Caco-2 (cell line): ENCODE measurements at regions not wholly inside any gene's neighbourhood (a gene's known extent, or its start where the extent isn't known, plus 50 kb on each side); places are given as distances from the start of the nearest gene placed in this dataset.

ENCODE experiments used
- BruUV-seq: library from RNA; stranded (reverse); fragments of 400-500 nt; replicated peaks from 2 replicates; lab custom pipeline; 2021; lab: Mats Ljungman, UMichigan
- CTCF ChIA-PET: fragments of 300-600 bp; sonication (Branson Sonifier 250); formaldehyde crosslinking; loops from one replicate; lab custom pipeline; 2022; ENCODE audit warnings: antibody characterized with exemption; lab: Charles Lee
- POLR2A ChIA-PET: fragments of 300-600 bp; sonication (Branson Sonifier 250); formaldehyde crosslinking; loops from one replicate; lab custom pipeline; 2022; ENCODE audit warnings: antibody characterized with exemption; lab: Charles Lee
- DNase-seq, 2 experiments: peaks; one replicate each; pipeline versions ENCODE4 v3.0.0 to v3.0.0-alpha.2; 2020 to 2022
- H3K27me3 ChIP-seq: replicated peaks from 2 replicates; pipeline ENCODE4 v1.6.0; 2011; ENCODE audit warnings: low read length; ENCODE audit not compliant: control insufficient read depth, insufficient read depth
- H3K36me3 ChIP-seq: 2 replicates; pipeline ENCODE4 v1.5.1; 2011; ENCODE audit warnings: low read length; ENCODE audit not compliant: control insufficient read depth, insufficient read depth
- H3K4me1 ChIP-seq: fragments of 250-450 bp; sonication (Bioruptor Pico); 2 replicates; pipeline ENCODE4 v1.5.1; 2020; ENCODE audit warnings: mild to moderate bottlenecking
- H3K4me3 ChIP-seq: 2 replicates; pipeline ENCODE4 v1.5.1; 2011; ENCODE audit warnings: low read depth, mild to moderate bottlenecking, control low read depth, low read length
- H3K9me3 ChIP-seq: fragments of 250-450 bp; sonication (Bioruptor Pico); 2 replicates; pipeline ENCODE4 v1.5.1; 2020; ENCODE audit warnings: mild to moderate bottlenecking, moderate library complexity
- H3K27ac Mint-ChIP-seq: one replicate; pipeline ENCODE4 v1.8.0; 2022; ENCODE audit warnings: mixed read lengths; ENCODE audit not compliant: unreplicated experiment
- H3K27me3 Mint-ChIP-seq: one replicate; pipeline ENCODE4 v1.8.0; 2022; ENCODE audit warnings: mixed read lengths; ENCODE audit not compliant: insufficient read depth, unreplicated experiment
- H3K36me3 Mint-ChIP-seq: one replicate; pipeline ENCODE4 v1.8.0; 2022; ENCODE audit warnings: mild to moderate bottlenecking, mixed read lengths; ENCODE audit not compliant: insufficient read depth, unreplicated experiment
- H3K4me1 Mint-ChIP-seq: one replicate; pipeline ENCODE4 v1.8.0; 2022; ENCODE audit warnings: low read depth, mixed read lengths; ENCODE audit not compliant: unreplicated experiment
- H3K4me3 Mint-ChIP-seq: one replicate; pipeline ENCODE4 v1.8.0; 2022; ENCODE audit warnings: mild to moderate bottlenecking, moderate library complexity, mixed read lengths; ENCODE audit not compliant: unreplicated experiment
- H3K9me3 Mint-ChIP-seq: one replicate; pipeline ENCODE4 v1.8.0; 2022; ENCODE audit warnings: mixed read lengths; ENCODE audit not compliant: unreplicated experiment
- intact Hi-C: fragments of 100-400 bp; cut with micrococcal nuclease; formaldehyde crosslinking; loops from one replicate; pipeline ENCODE4 v1.10.0; 2022; ENCODE audit not compliant: unreplicated experiment
- TF ChIP-seq, protein P1 (sequence below), 2 experiments: fragments of 200-600 bp in 1 of 2; IDR thresholded peaks; 1 replicate in 1 of 2; 2 replicates in 1 of 2; pipeline versions ENCODE4 v1.5.1 to v1.8.0; 2011 to 2022; ENCODE audit warnings: antibody characterized with exemption in 1 of 2, control low read depth in 1 of 2, inconsistent platforms in 1 of 2, low read depth in 1 of 2, low read length in 1 of 2, mild to moderate bottlenecking in 1 of 2, moderate library complexity in 1 of 2; ENCODE audit not compliant: insufficient read depth in 1 of 2, severe bottlenecking in 1 of 2, unreplicated experiment in 1 of 2

DNA sequence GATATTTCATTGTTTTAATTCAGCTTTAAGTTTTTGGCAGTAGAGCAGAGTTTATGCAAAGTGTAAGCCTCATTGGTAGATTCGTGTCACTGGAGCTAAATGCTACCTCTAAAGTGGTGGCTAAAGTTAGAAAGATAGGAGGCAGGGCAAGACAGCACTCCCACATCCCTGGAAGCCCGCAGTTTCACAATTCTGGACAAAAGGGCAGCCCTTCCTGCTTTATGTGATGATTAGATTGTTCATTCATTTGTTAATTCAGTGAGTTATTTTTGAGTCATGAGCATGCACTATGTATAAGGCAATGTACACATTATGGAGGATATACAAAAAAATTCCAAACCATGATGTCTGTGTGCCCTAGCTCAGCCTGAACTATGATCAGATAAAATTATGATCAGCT lies 52.1 kb upstream of the EIF3M start:
- Mint-ChIP-seq H3K27ac (no peak overlapping the region), H3K27me3 (peaks cover 2% of the 10 kb centered on the region), H3K4me1 (no peaks in the 10 kb centered on the region), H3K36me3 (no peaks in the 10 kb centered on the region), H3K4me3 (no peak overlapping the region), H3K9me3 (no peaks in the 10 kb centered on the region)
- BruUV-seq, result no TSS peak
- TF ChIP-seq, protein P1, sequence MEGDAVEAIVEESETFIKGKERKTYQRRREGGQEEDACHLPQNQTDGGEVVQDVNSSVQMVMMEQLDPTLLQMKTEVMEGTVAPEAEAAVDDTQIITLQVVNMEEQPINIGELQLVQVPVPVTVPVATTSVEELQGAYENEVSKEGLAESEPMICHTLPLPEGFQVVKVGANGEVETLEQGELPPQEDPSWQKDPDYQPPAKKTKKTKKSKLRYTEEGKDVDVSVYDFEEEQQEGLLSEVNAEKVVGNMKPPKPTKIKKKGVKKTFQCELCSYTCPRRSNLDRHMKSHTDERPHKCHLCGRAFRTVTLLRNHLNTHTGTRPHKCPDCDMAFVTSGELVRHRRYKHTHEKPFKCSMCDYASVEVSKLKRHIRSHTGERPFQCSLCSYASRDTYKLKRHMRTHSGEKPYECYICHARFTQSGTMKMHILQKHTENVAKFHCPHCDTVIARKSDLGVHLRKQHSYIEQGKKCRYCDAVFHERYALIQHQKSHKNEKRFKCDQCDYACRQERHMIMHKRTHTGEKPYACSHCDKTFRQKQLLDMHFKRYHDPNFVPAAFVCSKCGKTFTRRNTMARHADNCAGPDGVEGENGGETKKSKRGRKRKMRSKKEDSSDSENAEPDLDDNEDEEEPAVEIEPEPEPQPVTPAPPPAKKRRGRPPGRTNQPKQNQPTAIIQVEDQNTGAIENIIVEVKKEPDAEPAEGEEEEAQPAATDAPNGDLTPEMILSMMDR (IDR thresholded peaks at IDR 0.05; ENCODE audit: insufficient read depth in 1 of 2, low read depth in 1 of 2, low read length in 1 of 2, severe bottlenecking in 1 of 2, unreplicated experiment in 1 of 2), result no peak
- intact Hi-C loops, result no loop called here
- Histone ChIP-seq H3K36me3 (no peaks in the 10 kb centered on the region), H3K9me3 (no peaks in the 10 kb centered on the region), H3K27me3 (no peaks in the 10 kb centered on the region), H3K4me3 (no peak overlapping the region), H3K4me1 (no peaks in the 10 kb centered on the region)
- no peak for DNase-seq
- POLR2A ChIA-PET, result no interaction called here
- CTCF ChIA-PET, result no interaction called here

DNA sequence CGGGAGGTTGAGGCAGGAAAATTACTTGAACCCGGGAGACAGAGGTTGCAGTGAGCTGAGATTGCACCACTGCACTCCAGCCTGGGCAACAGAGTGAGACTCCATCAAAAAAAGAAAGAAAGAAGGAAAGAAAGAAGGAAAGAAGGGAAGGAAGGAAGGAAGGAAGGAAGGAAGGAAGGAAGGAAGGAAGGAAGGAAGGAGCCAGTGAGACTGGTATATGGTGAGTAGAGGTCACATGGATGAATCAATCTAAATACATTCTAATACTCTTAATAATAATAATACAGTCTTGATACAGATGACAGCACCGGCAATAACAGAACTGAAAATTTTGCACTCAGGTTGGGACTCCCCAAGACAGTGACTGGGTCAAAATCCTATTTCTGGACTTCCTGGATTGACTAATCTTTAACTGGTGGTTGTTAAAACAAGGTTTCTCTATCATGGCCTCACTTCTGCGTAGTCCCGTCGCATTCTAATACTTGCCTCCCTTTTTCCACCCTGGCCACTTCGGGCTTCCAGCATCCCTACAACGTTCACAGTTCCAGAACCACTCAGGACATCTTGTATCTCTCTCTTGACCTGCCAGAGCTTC lies 53.5 kb upstream of the EIF3M start:
- peaks cover 2% of the 10 kb centered on the region for H3K27me3 Mint-ChIP-seq
- Histone ChIP-seq H3K9me3 (no peaks in the 10 kb centered on the region), H3K27me3 (no peaks in the 10 kb centered on the region), H3K36me3 (no peaks in the 10 kb centered on the region), H3K4me1 (no peaks in the 10 kb centered on the region), H3K4me3 (no peak overlapping the region)
- BruUV-seq, result no TSS peak
- H3K4me1 Mint-ChIP-seq, result no peaks in the 10 kb centered on the region
- CTCF ChIA-PET, result no interaction called here
- no peaks in the 10 kb centered on the region for H3K9me3 Mint-ChIP-seq
- TF ChIP-seq, protein P1 (IDR thresholded peaks at IDR 0.05; ENCODE audit: insufficient read depth in 1 of 2, low read depth in 1 of 2, low read length in 1 of 2, severe bottlenecking in 1 of 2, unreplicated experiment in 1 of 2), result no peak
- no peak overlapping the region for H3K27ac Mint-ChIP-seq
- intact Hi-C loops, result no loop called here
- H3K4me3 Mint-ChIP-seq, result no peak overlapping the region
- no peaks in the 10 kb centered on the region for H3K36me3 Mint-ChIP-seq
- no peak for DNase-seq
- POLR2A ChIA-PET, result no interaction called here

DNA sequence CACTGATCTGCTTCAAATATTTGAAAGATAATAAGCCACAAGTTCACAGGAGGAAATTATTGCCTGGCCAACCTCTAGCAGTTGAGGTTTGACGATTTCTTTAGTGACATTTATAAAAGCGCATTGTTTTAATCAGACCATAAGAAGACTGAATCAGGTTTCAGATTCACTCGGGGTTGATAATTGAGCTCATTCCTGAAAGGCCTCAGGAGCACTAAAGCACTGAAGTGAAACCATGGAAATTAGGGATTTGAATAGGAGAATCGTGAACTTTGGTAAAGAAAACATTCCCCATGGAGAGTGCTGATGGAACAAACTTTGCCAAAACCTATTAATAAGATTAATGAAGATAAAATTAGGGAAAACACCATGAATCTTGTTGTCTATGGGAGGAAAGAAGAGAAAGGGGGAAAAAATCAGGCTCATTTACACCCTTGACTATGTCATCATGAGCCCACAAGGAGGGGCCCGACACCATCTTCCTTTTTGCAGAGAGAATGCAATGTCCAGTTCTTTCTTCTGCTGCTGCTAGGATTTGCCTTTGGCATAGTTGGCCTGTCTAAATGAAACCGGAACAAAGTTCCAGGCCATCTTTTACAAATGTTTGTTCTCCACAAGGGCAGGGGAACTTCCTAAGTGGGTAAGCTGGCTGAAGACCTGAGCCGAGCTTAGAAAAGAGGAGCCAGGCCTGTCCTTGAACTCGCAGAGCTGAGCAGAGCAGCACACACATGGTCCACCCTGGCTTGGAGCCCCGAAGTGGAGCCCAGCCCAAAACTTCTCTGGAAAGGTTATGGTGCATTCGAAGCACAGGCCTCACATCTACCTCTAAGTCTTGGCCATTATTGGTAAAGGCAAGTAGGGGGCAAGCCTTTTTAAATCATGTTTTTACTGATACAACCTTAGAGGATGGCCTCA lies 56.1 kb upstream of the EIF3M start:
- H3K4me3 ChIP-seq, result no peak overlapping the region
- no peak overlapping the region for H3K4me3 Mint-ChIP-seq
- TF ChIP-seq, protein P1 (IDR thresholded peaks at IDR 0.05; ENCODE audit: insufficient read depth in 1 of 2, low read depth in 1 of 2, low read length in 1 of 2, severe bottlenecking in 1 of 2, unreplicated experiment in 1 of 2), result no peak
- no peaks in the 10 kb centered on the region for H3K4me1 ChIP-seq
- POLR2A ChIA-PET, result no interaction called here
- no peaks in the 10 kb centered on the region for H3K4me1 Mint-ChIP-seq
- no peak overlapping the region for H3K27ac Mint-ChIP-seq
- no peaks in the 10 kb centered on the region for H3K27me3 ChIP-seq
- H3K9me3 Mint-ChIP-seq, result no peaks in the 10 kb centered on the region
- intact Hi-C loops, result no loop called here
- peaks cover under 1% of the 10 kb centered on the region for H3K27me3 Mint-ChIP-seq
- CTCF ChIA-PET, result no interaction called here
- H3K36me3 ChIP-seq, result no peaks in the 10 kb centered on the region
- BruUV-seq, result no TSS peak
- H3K36me3 Mint-ChIP-seq, result no peaks in the 10 kb centered on the region
- DNase-seq, result no peak
- no peaks in the 10 kb centered on the region for H3K9me3 ChIP-seq
